Mesothelial cell of epicardium (in vitro differentiated cells): ENCODE measurements at regions not wholly inside any gene's neighbourhood (a gene's known extent, or its start where the extent isn't known, plus 50 kb on each side); places are given as distances from the start of the nearest gene placed in this dataset.

Source experiments
- DNase-seq, 2 experiments: peaks; one replicate each; pipeline ENCODE4 v3.0.0; 2021; ENCODE audit warnings: low spot score in 2 of 2; ENCODE audit not compliant: unreplicated experiment in 2 of 2
- H3K27ac Mint-ChIP-seq: 2 replicates; pipeline ENCODE4 v1.8.0; 2021; ENCODE audit warnings: mixed read lengths
- H3K27me3 Mint-ChIP-seq: 2 replicates; pipeline ENCODE4 v1.8.0; 2021; ENCODE audit warnings: low read depth, mixed read lengths
- H3K36me3 Mint-ChIP-seq: 2 replicates; pipeline ENCODE4 v1.8.0; 2021; ENCODE audit warnings: mixed read lengths
- H3K4me1 Mint-ChIP-seq: 2 replicates; pipeline ENCODE4 v1.8.0; 2021; ENCODE audit warnings: mixed read lengths
- H3K4me3 Mint-ChIP-seq: 2 replicates; pipeline ENCODE4 v1.8.0; 2021; ENCODE audit warnings: mild to moderate bottlenecking, moderate library complexity, mixed read lengths
- H3K9me3 Mint-ChIP-seq: 2 replicates; pipeline ENCODE4 v1.8.0; 2021; ENCODE audit warnings: mixed read lengths
- TF ChIP-seq, protein P1 (sequence below): fragments of 200-600 bp; sonication (generic); IDR thresholded peaks from one replicate; pipeline ENCODE4 v1.5.0; 2021; ENCODE audit warnings: antibody characterized with exemption; ENCODE audit not compliant: unreplicated experiment

GRCh38 chr5:3060283-3060682 lies 308.8 kb upstream of the IRX2 start:
- peaks cover 11% of the 10 kb centered on the region for H3K9me3 Mint-ChIP-seq
- H3K27ac Mint-ChIP-seq = no peak overlapping the region
- peaks cover 10% of the 10 kb centered on the region for H3K4me1 Mint-ChIP-seq
- DNase-seq = no peak
- H3K36me3 Mint-ChIP-seq = no peaks in the 10 kb centered on the region
- H3K4me3 Mint-ChIP-seq = no peak overlapping the region
- H3K27me3 Mint-ChIP-seq = no peaks in the 10 kb centered on the region
- TF ChIP-seq, protein P1, sequence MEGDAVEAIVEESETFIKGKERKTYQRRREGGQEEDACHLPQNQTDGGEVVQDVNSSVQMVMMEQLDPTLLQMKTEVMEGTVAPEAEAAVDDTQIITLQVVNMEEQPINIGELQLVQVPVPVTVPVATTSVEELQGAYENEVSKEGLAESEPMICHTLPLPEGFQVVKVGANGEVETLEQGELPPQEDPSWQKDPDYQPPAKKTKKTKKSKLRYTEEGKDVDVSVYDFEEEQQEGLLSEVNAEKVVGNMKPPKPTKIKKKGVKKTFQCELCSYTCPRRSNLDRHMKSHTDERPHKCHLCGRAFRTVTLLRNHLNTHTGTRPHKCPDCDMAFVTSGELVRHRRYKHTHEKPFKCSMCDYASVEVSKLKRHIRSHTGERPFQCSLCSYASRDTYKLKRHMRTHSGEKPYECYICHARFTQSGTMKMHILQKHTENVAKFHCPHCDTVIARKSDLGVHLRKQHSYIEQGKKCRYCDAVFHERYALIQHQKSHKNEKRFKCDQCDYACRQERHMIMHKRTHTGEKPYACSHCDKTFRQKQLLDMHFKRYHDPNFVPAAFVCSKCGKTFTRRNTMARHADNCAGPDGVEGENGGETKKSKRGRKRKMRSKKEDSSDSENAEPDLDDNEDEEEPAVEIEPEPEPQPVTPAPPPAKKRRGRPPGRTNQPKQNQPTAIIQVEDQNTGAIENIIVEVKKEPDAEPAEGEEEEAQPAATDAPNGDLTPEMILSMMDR = no peak

DNA sequence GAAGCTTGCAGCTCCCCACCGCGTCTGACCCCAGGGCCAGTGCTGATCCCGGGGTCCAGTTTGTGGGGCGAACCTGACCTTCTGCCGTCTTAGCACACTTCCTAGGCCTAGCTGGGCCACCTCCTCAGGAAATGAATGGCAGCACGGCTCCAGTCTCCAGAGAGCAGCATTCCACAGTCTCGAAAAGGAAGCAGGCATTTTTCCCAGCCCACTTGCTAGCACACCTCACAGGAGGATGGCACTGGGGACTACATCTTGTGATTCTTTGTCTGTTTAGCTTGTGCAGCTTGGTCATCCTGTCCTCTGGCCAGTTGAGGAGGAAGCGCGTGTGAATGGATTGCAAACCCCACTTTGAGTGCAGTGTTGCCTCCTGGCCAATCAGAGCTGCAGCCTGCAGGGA lies 308.0 kb upstream of the IRX2 start:
- TF ChIP-seq, protein P1 = no peak

DNA sequence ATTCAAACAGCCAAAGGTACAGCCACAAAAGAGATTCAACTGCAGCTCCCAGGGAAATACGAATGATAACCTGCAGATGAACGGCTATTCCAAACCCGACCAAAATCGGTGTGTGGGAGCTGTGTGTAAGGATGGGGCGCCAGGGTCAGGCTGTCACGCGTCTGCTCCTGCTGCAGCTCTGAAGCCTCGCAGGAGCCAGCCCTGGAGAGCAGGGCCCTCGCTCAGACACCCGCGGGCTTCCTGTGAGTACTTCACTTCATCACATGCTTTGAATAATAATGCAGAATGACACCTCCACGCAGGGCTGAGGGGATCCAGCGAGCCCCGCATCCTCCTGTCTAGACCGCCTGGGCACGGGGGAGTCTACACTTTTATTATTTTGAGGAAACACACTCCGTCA lies 307.5 kb upstream of the IRX2 start:
- Mint-ChIP-seq H3K4me3 (no peak overlapping the region), H3K4me1 (peaks cover 10% of the 10 kb centered on the region), H3K9me3 (peaks cover 11% of the 10 kb centered on the region), H3K36me3 (no peaks in the 10 kb centered on the region), H3K27me3 (no peaks in the 10 kb centered on the region), H3K27ac (no peak overlapping the region)
- TF ChIP-seq, protein P1 = no peak
- no peak for DNase-seq

More for the DNA sequence above, 308.0 kb upstream of the IRX2 start:
- no peaks in the 10 kb centered on the region for H3K36me3 Mint-ChIP-seq
- peaks cover 11% of the 10 kb centered on the region for H3K9me3 Mint-ChIP-seq
- H3K27me3 Mint-ChIP-seq = no peaks in the 10 kb centered on the region
- no peak overlapping the region for H3K4me3 Mint-ChIP-seq
- H3K27ac Mint-ChIP-seq = no peak overlapping the region
- H3K4me1 Mint-ChIP-seq = peaks cover 10% of the 10 kb centered on the region
- DNase-seq = no peak

- no peaks in the 10 kb centered on the region for H3K36me3 Mint-ChIP-seq
- H3K27ac Mint-ChIP-seq = no peak overlapping the region
- no peak overlapping the region for H3K4me3 Mint-ChIP-seq
- peaks cover 10% of the 10 kb centered on the region for H3K4me1 Mint-ChIP-seq
- H3K9me3 Mint-ChIP-seq = peaks cover 7% of the 10 kb centered on the region
- no peaks in the 10 kb centered on the region for H3K27me3 Mint-ChIP-seq
- no peak for DNase-seq
- TF ChIP-seq, protein P1 = no peak
Observed at GRCh38 chr5:3056866-3057265, 305.4 kb upstream of the IRX2 start.

DNA sequence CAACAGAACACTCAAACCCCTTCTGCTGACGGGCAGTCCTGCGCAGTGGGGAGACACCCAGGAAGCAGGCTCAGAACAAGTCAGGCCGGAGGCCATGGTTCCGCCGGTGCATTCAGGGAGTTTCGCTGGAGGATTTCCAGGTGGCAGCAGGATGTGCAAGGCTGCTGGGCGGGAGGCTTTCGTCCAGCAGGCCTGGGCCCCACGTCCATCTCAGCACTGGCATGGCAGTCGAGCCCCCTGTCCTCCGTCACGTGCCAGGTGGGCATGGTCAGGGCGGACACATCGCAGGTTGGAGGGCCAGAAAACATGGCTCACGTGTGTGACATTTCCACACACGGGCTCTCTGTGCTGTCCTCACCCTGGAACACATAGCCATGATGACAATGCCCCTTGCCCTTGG lies 299.9 kb upstream of the IRX2 start:
- no peak for DNase-seq
- peaks cover 3% of the 10 kb centered on the region for H3K4me1 Mint-ChIP-seq
- no peaks in the 10 kb centered on the region for H3K9me3 Mint-ChIP-seq
- TF ChIP-seq, protein P1 = no peak
- no peaks in the 10 kb centered on the region for H3K36me3 Mint-ChIP-seq
- H3K4me3 Mint-ChIP-seq = no peak overlapping the region
- H3K27me3 Mint-ChIP-seq = peaks cover 3% of the 10 kb centered on the region
- no peak overlapping the region for H3K27ac Mint-ChIP-seq

GRCh38 chr5:3050863-3051262 lies 299.4 kb upstream of the IRX2 start:
- Mint-ChIP-seq H3K27me3 (peaks cover 3% of the 10 kb centered on the region), H3K36me3 (no peaks in the 10 kb centered on the region), H3K9me3 (no peaks in the 10 kb centered on the region), H3K4me3 (no peak overlapping the region), H3K4me1 (peaks cover 2% of the 10 kb centered on the region), H3K27ac (no peak overlapping the region)
- no peak for DNase-seq
- TF ChIP-seq, protein P1 = no peak
